ENCODE measurements at regions not wholly inside any gene's neighbourhood (a gene's known extent, or its start where the extent isn't known, plus 50 kb on each side); places are given as distances from the start of the nearest gene placed in this dataset.
"Not testable (repeated sequence)": the region's sequence is repeated elsewhere in the genome, so short reads cannot be mapped to it uniquely, and the experiment has no call there.

DNA sequence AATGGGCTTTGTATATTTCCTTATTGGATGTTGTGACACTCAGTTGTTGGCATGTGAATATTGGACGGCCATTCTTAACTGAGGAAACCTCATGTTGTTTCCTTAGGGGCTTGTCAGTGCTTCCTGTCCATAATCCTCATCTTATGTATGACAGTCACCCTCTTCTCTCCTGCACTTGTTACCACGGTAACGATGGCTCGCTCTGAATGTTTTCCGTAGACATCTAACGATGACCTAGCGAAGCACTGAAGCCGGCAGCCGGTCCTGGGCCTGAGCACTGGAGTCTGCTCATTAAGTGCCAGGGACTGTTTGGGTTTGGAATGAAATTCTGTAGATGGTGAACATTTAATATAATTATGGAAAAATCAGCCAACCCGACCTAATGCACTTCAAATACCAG is 242.7 kb upstream of the NBPF12 start:
- H3K9me3 ChIP-seq; H3K4me3 ChIP-seq; H3K4me1 ChIP-seq; H3K27me3 ChIP-seq; ATAC-seq (ENCODE audit: low FRiP score in 2 of 2); H3K27ac ChIP-seq; H3K36me3 ChIP-seq; DNase-seq: not testable (repeated sequence)
- WGBS, 2 donors = 71 to 92% methylated on average over 1 to 6 of the region's 10 CpGs

- ATAC-seq (ENCODE audit: low FRiP score in 2 of 2); DNase-seq: not testable (repeated sequence)
These were observed 246.3 kb upstream of the NBPF12 start for GRCh38 chr1:146691798-146692197.

GRCh38 chr1:146688893-146689292 is 249.2 kb upstream of the NBPF12 start:
- not testable (repeated sequence) for H3K4me1 ChIP-seq; DNase-seq; ATAC-seq (ENCODE audit: low FRiP score in 2 of 2); H3K36me3 ChIP-seq; H3K9me3 ChIP-seq; H3K27me3 ChIP-seq; H3K4me3 ChIP-seq; H3K27ac ChIP-seq
- 90 to 100% methylated on average over 1 of the region's 3 CpGs for WGBS, 2 donors

More at GRCh38 chr1:146691798-146692197, 246.3 kb upstream of the NBPF12 start:
- H3K9me3 ChIP-seq, H3K36me3 ChIP-seq, H3K27me3 ChIP-seq, H3K4me1 ChIP-seq, H3K27ac ChIP-seq, H3K4me3 ChIP-seq: not testable (repeated sequence)
- WGBS, 2 donors = no CpG with 5 or more reads among the region's 3 CpGs

GRCh38 chr1:146686777-146687366 is 251.3 kb upstream of the NBPF12 start:
- not testable (repeated sequence) for H3K4me1 ChIP-seq; DNase-seq; H3K9me3 ChIP-seq; H3K27ac ChIP-seq; H3K27me3 ChIP-seq; H3K36me3 ChIP-seq; H3K4me3 ChIP-seq; ATAC-seq (ENCODE audit: low FRiP score in 2 of 2)
- 70 to 78% methylated on average over 4 of the region's 4 CpGs for WGBS, 2 donors

- not testable (repeated sequence) for ATAC-seq (ENCODE audit: low FRiP score in 2 of 2); H3K27me3 ChIP-seq; H3K27ac ChIP-seq; DNase-seq; H3K9me3 ChIP-seq; H3K4me3 ChIP-seq; H3K36me3 ChIP-seq; H3K4me1 ChIP-seq
- WGBS, 2 donors = no CpG with 5 or more reads among the region's 5 CpGs
These were observed 255.0 kb upstream of the NBPF12 start for GRCh38 chr1:146683126-146683429.

DNA sequence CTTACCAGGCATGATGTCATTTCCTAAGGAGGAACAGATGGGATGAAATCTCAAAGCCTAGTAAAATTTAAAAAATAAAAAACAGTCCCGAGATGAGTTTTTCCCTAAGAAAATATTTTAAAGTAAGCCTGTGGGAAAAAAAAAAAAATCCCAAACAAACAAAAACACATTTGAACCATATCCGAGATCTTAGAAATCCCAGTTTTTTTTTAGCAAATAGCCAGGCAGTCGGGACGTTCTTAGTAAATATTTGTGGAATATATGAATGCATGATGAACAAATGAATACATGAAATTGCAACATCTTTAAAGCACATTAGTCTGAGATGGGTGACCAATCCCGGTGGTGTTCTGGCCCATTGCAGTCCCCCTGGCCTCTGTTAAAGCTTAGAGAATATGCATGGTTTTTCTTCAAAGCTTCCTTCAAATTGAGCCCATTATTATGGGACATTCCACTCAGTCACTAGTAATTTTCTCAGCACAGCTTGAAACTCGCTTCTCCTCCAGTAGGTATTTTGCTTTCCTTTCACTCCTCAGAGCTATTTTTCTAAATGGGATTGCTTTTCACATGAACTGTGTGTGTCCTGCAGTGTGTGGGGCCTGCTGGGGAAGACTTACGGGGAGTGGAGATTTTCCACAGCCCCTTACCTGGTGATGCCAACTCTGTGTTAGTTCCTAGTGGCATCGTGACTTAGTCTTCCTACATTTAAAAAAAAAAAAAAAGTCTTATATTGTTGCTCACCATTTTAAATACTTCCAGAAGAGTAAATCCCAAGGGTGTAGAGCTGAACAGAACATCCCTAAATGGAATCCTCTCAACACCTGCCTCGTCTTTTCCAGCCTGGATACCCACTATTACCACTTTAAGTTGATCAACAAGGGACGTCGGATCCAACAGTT is 255.6 kb upstream of the NBPF12 start:
- WGBS, 2 donors = 20 to 71% methylated on average over 1 to 8 of the region's 11 CpGs
- not testable (repeated sequence) for DNase-seq; ATAC-seq (ENCODE audit: low FRiP score in 2 of 2)

DNA sequence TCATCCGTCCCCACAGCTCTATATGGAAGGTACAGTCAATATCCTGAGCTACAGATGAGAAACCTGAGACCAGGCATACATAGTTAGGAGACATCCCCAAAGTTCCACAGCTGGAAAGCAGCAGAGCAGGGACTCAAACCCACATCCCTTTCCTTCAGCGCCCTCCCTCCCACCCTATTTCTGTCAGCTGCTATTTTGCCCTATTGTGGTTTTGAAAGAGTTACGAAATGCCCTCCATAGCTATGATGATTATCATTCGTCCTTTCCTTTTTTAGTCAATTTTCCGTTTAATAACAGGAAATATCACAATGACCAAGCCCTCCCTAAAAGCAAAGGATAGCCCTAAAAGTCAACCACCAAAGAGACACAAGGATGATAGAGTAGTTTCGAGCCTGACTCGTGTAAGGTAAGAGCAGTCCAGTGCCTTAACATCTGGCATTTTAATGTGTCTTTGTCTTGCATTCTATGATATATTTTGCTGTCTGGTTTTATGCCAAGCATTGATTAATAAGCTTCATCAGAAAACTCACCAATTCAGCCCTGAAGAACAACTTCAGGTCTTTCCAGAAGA is 264.3 kb upstream of the NBPF12 start:
- H3K4me3 ChIP-seq; H3K9me3 ChIP-seq; DNase-seq; H3K4me1 ChIP-seq; H3K27ac ChIP-seq; H3K27me3 ChIP-seq; H3K36me3 ChIP-seq; ATAC-seq (ENCODE audit: low FRiP score in 2 of 2): not testable (repeated sequence)
- 48 to 63% methylated on average over 4 to 6 of the region's 7 CpGs for WGBS, 2 donors

More for the DNA sequence above, 255.6 kb upstream of the NBPF12 start:
- H3K27me3 ChIP-seq, H3K4me1 ChIP-seq, H3K4me3 ChIP-seq, H3K9me3 ChIP-seq, H3K27ac ChIP-seq, H3K36me3 ChIP-seq: not testable (repeated sequence)

DNA sequence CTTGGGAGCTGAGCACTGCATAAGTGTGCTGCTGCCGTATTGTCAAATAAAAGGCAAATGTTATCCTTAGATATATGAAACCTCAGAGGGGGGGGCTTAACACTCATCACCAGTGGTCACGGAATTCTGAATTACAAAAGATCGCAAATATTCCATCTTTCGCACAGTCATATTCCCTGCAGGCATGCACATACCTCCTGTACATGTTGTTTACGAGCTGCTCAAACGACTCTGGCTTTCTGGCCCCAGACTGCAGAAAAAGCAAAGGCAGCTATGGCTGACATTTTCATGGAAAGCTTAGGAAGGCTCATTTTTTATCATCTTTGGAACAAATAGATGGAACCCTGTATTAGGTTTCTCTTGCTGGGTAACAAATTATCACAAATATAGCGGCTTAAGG is 265.5 kb upstream of the NBPF12 start:
- not testable (repeated sequence) for ATAC-seq (ENCODE audit: low FRiP score in 2 of 2); DNase-seq; H3K9me3 ChIP-seq; H3K27ac ChIP-seq; H3K36me3 ChIP-seq; H3K27me3 ChIP-seq; H3K4me1 ChIP-seq; H3K4me3 ChIP-seq
- 46 to 73% methylated on average over 2 to 4 of the region's 7 CpGs for WGBS, 2 donors

GRCh38 chr1:146671588-146671987 is 266.5 kb upstream of the NBPF12 start:
- not testable (repeated sequence) for H3K36me3 ChIP-seq; H3K27ac ChIP-seq; H3K9me3 ChIP-seq; H3K27me3 ChIP-seq; ATAC-seq (ENCODE audit: low FRiP score in 2 of 2); H3K4me3 ChIP-seq; DNase-seq; H3K4me1 ChIP-seq
- 59 to 77% methylated on average over 3 to 4 of the region's 6 CpGs for WGBS, 2 donors

GRCh38 chr1:146670832-146671566 is 267.1 kb upstream of the NBPF12 start:
- DNase-seq = peak in 1 of 2 donors; percentile 4
- not testable (repeated sequence) for H3K4me3 ChIP-seq, H3K27me3 ChIP-seq, H3K27ac ChIP-seq, H3K4me1 ChIP-seq, H3K9me3 ChIP-seq, H3K36me3 ChIP-seq
- WGBS, 2 donors = 79 to 87% methylated on average over 6 to 7 of the region's 10 CpGs
- ATAC-seq (ENCODE audit: low FRiP score in 2 of 2) = peak in 1 of 2 donors; percentile 53

DNA sequence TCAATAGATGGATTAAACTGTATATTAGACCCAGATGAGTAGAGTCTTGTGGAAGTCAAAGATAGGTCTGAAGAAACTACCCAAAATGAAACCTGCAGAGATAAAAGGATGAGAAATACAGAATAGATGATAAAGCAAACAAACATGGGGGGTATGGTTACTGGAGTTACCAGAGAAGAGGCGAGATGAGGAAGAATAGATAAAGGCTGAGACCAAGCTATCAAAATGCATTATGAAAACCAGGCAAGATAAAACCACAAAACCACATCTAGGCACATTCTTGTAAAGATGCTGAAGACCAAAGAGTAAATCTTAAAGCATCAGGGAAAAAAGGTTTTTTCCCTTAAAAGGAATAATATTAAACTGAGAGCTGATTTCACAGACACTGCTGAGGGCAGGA is 271.8 kb upstream of the NBPF12 start:
- not testable (repeated sequence) for H3K9me3 ChIP-seq; DNase-seq; H3K4me3 ChIP-seq; ATAC-seq (ENCODE audit: low FRiP score in 2 of 2); H3K27me3 ChIP-seq; H3K4me1 ChIP-seq; H3K36me3 ChIP-seq; H3K27ac ChIP-seq
- WGBS, 2 donors = no CpG with 5 or more reads among the region's 1 CpG

GRCh38 chr1:146660242-146660641 is 277.9 kb upstream of the NBPF12 start:
- not testable (repeated sequence) for H3K27me3 ChIP-seq; DNase-seq; ATAC-seq (ENCODE audit: low FRiP score in 2 of 2); H3K4me1 ChIP-seq; H3K4me3 ChIP-seq; H3K27ac ChIP-seq; H3K9me3 ChIP-seq; H3K36me3 ChIP-seq
- WGBS, 2 donors = 90 to 94% methylated on average over 3 to 4 of the region's 4 CpGs

All from upper lobe of left lung (tissue), 6 donors.